H1 (cell line): ENCODE measurements at regions not wholly inside any gene's neighbourhood (a gene's known extent, or its start where the extent isn't known, plus 50 kb on each side); places are given as distances from the start of the nearest gene placed in this dataset.

Experiments
- CBX5 ChIP-seq: fragments of 300-800, 300-1000 bp; sonication (generic); IDR thresholded peaks from 2 replicates; pipeline ENCODE4 v1.7.1; 2016; ENCODE audit warnings: antibody characterized with exemption, low read length, low read depth
- CHD1 ChIP-seq: IDR thresholded peaks from 2 replicates; pipeline ENCODE4 v1.6.1; 2012; ENCODE audit warnings: low read depth, low read length, improper control_type of control experiment
- CHD7 ChIP-seq: fragments of 300-600 bp; sonication (generic); IDR thresholded peaks from 2 replicates; pipeline ENCODE4 v1.7.1; 2012; ENCODE audit warnings: low read length, moderate library complexity, mild to moderate bottlenecking, inconsistent platforms; ENCODE audit not compliant: insufficient replicate concordance
- CREB1 ChIP-seq: IDR thresholded peaks from 2 replicates; pipeline ENCODE4 v1.6.1; 2012; ENCODE audit warnings: inconsistent platforms
- KDM1A ChIP-seq: fragments of 200-600, 300-600 bp; sonication (generic); IDR thresholded peaks from 2 replicates; pipeline ENCODE4 v1.7.1; 2016; ENCODE audit warnings: mild to moderate bottlenecking, low read length, borderline replicate concordance
- NRF1 ChIP-seq: IDR thresholded peaks from 2 replicates; pipeline ENCODE4 v1.6.1; 2011; ENCODE audit warnings: mild to moderate bottlenecking, low read depth, low read length, improper control_type of control experiment
- RNF2 ChIP-seq: fragments of 200-900, 300-1000 bp; sonication (generic); IDR thresholded peaks from 2 replicates; pipeline ENCODE4 v1.7.1; 2016; ENCODE audit warnings: borderline replicate concordance, low read depth, mild to moderate bottlenecking, antibody characterized with exemption, low read length; ENCODE audit not compliant: poor library complexity, severe bottlenecking; ENCODE audit errors: missing control alignments
- SIX5 ChIP-seq: IDR thresholded peaks from 2 replicates; pipeline ENCODE4 v1.6.1; 2011; ENCODE audit warnings: mild to moderate bottlenecking, low read depth, low read length
- SUZ12 ChIP-seq: fragments of 200-600 bp; sonication (generic); IDR thresholded peaks from 2 replicates; pipeline ENCODE4 v1.6.1; 2012; ENCODE audit warnings: mild to moderate bottlenecking, inconsistent platforms, low read length, moderate library complexity, mixed read lengths
- TCF12 ChIP-seq: IDR thresholded peaks from 2 replicates; pipeline ENCODE4 v1.6.1; 2011; ENCODE audit warnings: low read depth, mild to moderate bottlenecking, low read length
- TF ChIP-seq, protein P1 (sequence below): IDR thresholded peaks from 2 replicates; pipeline ENCODE4 v1.6.1; 2011; ENCODE audit warnings: low read length, improper control_type of control experiment

DNA sequence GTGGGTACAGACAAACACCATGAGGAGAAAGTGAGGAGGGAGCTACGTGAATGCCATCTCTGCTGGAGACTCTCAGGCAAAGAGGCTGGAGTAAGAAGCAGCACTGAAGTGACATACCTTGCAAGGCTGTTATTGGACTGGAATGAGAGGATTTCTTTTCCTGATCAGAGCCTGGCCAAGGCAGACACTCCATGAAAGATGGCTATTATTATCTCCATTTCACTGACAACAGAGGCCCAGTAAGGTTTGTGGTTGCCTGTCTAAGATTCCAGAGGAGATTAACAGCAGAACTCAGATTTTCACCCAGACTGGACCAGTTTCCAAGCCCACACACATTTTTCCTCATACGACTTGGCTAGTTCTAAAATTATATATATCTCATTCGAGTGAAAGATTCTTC, 162.0 kb upstream of the EOLA2 start (continued):
- TF ChIP-seq CHD7, result no peak
- no peak for TF ChIP-seq TCF12
- TF ChIP-seq, protein P1, sequence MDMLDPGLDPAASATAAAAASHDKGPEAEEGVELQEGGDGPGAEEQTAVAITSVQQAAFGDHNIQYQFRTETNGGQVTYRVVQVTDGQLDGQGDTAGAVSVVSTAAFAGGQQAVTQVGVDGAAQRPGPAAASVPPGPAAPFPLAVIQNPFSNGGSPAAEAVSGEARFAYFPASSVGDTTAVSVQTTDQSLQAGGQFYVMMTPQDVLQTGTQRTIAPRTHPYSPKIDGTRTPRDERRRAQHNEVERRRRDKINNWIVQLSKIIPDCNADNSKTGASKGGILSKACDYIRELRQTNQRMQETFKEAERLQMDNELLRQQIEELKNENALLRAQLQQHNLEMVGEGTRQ, result no peak
- no peak for TF ChIP-seq RNF2
- TF ChIP-seq CBX5, result no peak
- TF ChIP-seq NRF1, result no peak
- TF ChIP-seq CHD1, result no peak
- no peak for TF ChIP-seq SIX5
- TF ChIP-seq CREB1, result no peak
- TF ChIP-seq SUZ12, result no peak
- no peak for TF ChIP-seq KDM1A
